ENCODE measurements at regions not wholly inside any gene's neighbourhood (a gene's known extent, or its start where the extent isn't known, plus 50 kb on each side); places are given as distances from the start of the nearest gene placed in this dataset.

GRCh38 chr11:45424411-45425180 lies 138.5 kb upstream of the SYT13 start:
- Histone ChIP-seq H3K36me3 (no peaks in the 10 kb centered on the region), H3K27ac (no peak overlapping the region), H3K4me3 (no peak overlapping the region), H3K4me1 (no peaks in the 10 kb centered on the region), H3K9me3 (peaks cover 2% of the 10 kb centered on the region), H3K27me3 (peaks cover 26% of the 10 kb centered on the region)
- TF ChIP-seq POLR2AphosphoS5 (IDR thresholded peaks at IDR 0.05), result no peak
- TF ChIP-seq EP300 (IDR thresholded peaks at IDR 0.05), result no peak
- no peak for TF ChIP-seq CTCF (IDR thresholded peaks at IDR 0.05)
- no peak for TF ChIP-seq POLR2A (IDR thresholded peaks at IDR 0.05)
- DNase-seq (ENCODE audit: low spot score in 2 of 2), result no peak
- 84% methylated on average over 8 of the region's 9 CpGs for WGBS

GRCh38 chr11:45423475-45424120 lies 137.5 kb upstream of the SYT13 start:
- Histone ChIP-seq H3K4me3 (no peak overlapping the region), H3K27ac (no peak overlapping the region), H3K36me3 (no peaks in the 10 kb centered on the region), H3K9me3 (peaks cover 6% of the 10 kb centered on the region), H3K4me1 (no peaks in the 10 kb centered on the region), H3K27me3 (peaks cover 17% of the 10 kb centered on the region)
- DNase-seq (ENCODE audit: low spot score in 2 of 2), result no peak
- TF ChIP-seq POLR2AphosphoS5 (IDR thresholded peaks at IDR 0.05), result no peak
- TF ChIP-seq CTCF (IDR thresholded peaks at IDR 0.05), result no peak
- TF ChIP-seq EP300 (IDR thresholded peaks at IDR 0.05), result no peak
- TF ChIP-seq POLR2A (IDR thresholded peaks at IDR 0.05), result no peak
- WGBS, result 30% methylated on average over 7 of the region's 9 CpGs

- WGBS, result 52% methylated on average over 4 of the region's 6 CpGs
- TF ChIP-seq EP300 (IDR thresholded peaks at IDR 0.05), result no peak
- TF ChIP-seq POLR2A (IDR thresholded peaks at IDR 0.05), result no peak
- no peak for TF ChIP-seq CTCF (IDR thresholded peaks at IDR 0.05)
- no peak for TF ChIP-seq POLR2AphosphoS5 (IDR thresholded peaks at IDR 0.05)
- H3K27me3 ChIP-seq, result peaks cover 14% of the 10 kb centered on the region
- no peak for DNase-seq (ENCODE audit: low spot score in 2 of 2)
- no peaks in the 10 kb centered on the region for H3K36me3 ChIP-seq
- no peak overlapping the region for H3K27ac ChIP-seq
- no peaks in the 10 kb centered on the region for H3K4me1 ChIP-seq
- peaks cover 6% of the 10 kb centered on the region for H3K9me3 ChIP-seq
- H3K4me3 ChIP-seq, result no peak overlapping the region
These were observed 136.9 kb upstream of the SYT13 start for GRCh38 chr11:45423036-45423435.

- WGBS, result 65% methylated on average over 3 of the region's 3 CpGs
- H3K27me3 ChIP-seq, result peaks cover 48% of the 10 kb centered on the region
These were observed 127.9 kb upstream of the SYT13 start for GRCh38 chr11:45414088-45414487.

GRCh38 chr11:45413156-45413858 lies 127.2 kb upstream of the SYT13 start:
- no peak overlapping the region for H3K27ac ChIP-seq
- peaks cover 48% of the 10 kb centered on the region for H3K27me3 ChIP-seq
- H3K4me1 ChIP-seq, result no peaks in the 10 kb centered on the region
- H3K9me3 ChIP-seq, result no peaks in the 10 kb centered on the region
- TF ChIP-seq POLR2A (IDR thresholded peaks at IDR 0.05) (no peak), EP300 (IDR thresholded peaks at IDR 0.05) (no peak), CTCF (IDR thresholded peaks at IDR 0.05) (no peak), POLR2AphosphoS5 (IDR thresholded peaks at IDR 0.05) (no peak)
- H3K36me3 ChIP-seq, result no peaks in the 10 kb centered on the region
- H3K4me3 ChIP-seq, result no peak overlapping the region
- DNase-seq (ENCODE audit: low spot score in 2 of 2), result no peak
- WGBS, result 60% methylated on average over 8 of the region's 8 CpGs

More at GRCh38 chr11:45414088-45414487, 127.9 kb upstream of the SYT13 start:
- no peaks in the 10 kb centered on the region for H3K9me3 ChIP-seq
- H3K4me3 ChIP-seq, result no peak overlapping the region
- no peaks in the 10 kb centered on the region for H3K4me1 ChIP-seq
- H3K36me3 ChIP-seq, result no peaks in the 10 kb centered on the region
- TF ChIP-seq EP300 (IDR thresholded peaks at IDR 0.05), result no peak
- DNase-seq (ENCODE audit: low spot score in 2 of 2), result no peak
- no peak overlapping the region for H3K27ac ChIP-seq

All from suprapubic skin (tissue), 4 donors.